C4-2B (cell line): ENCODE measurements at regions not wholly inside any gene's neighbourhood (a gene's known extent, or its start where the extent isn't known, plus 50 kb on each side); places are given as distances from the start of the nearest gene placed in this dataset.

Experiments used
- H3K27ac ChIP-seq: fragments of 450-650 bp; 2 replicates; pipeline ENCODE4 v1.5.1; 2017
- ZFX ChIP-seq: fragments of 450-650 bp; IDR thresholded peaks from 2 replicates; pipeline ENCODE4 v1.6.1; 2017
- TF ChIP-seq, protein P1 (sequence below): fragments of 450-650 bp; conservative IDR thresholded peaks from 2 replicates; pipeline ENCODE4 v1.5.1; 2017; ENCODE audit warnings: mild to moderate bottlenecking

DNA sequence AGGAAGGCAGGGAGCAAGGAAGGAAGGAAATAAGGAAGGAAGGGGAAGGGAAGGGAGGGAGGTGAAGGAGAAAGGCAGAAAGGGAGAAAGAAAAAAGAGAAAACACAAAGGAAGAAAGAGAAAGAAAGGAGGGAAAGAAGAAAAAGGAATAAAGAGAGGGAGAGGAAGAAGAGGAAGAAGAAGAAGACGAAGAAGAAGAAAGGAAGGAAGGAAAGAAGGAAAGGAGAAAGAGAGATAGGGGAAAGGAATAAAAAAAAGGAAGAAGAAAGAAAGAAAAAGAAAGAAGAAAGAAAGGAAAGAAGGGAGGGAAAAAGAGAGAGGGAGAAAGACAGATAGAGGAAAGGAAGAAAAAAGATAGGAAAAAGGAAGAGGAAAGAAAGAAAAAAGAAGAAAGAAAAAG lies 128.0 kb downstream of the MXRA5 start:
- no peak overlapping the region for H3K27ac ChIP-seq
- TF ChIP-seq, protein P1, sequence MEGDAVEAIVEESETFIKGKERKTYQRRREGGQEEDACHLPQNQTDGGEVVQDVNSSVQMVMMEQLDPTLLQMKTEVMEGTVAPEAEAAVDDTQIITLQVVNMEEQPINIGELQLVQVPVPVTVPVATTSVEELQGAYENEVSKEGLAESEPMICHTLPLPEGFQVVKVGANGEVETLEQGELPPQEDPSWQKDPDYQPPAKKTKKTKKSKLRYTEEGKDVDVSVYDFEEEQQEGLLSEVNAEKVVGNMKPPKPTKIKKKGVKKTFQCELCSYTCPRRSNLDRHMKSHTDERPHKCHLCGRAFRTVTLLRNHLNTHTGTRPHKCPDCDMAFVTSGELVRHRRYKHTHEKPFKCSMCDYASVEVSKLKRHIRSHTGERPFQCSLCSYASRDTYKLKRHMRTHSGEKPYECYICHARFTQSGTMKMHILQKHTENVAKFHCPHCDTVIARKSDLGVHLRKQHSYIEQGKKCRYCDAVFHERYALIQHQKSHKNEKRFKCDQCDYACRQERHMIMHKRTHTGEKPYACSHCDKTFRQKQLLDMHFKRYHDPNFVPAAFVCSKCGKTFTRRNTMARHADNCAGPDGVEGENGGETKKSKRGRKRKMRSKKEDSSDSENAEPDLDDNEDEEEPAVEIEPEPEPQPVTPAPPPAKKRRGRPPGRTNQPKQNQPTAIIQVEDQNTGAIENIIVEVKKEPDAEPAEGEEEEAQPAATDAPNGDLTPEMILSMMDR: no peak
- TF ChIP-seq ZFX: no peak

DNA sequence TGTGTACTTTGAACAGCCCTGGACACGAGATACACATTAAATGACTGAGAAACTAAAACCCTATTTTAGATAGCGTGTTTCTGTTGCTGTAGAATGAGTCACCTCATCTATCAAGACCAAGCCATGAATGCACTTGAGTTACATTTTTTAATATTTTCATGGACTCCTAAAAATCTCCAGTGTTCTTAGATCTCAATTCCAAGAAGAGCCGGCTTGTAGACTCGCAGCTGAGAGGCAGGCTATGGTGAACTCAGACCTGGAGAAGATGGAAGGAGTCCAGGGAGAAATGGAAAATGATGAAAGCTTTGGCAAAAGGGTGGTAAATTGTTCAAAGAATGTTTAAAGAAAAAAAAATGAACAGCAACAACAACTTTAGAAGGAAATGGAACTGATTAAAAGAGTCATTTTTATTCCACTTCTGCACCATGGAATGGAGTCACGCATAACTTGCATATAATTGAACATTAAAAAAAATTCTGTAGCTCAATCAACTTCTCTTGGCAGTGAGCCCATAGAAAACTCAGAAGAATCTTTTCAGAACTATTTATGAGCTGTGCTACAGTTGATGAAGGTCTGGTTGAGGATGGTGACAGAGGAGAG lies 129.8 kb downstream of the MXRA5 start:
- no peak for TF ChIP-seq ZFX
- TF ChIP-seq, protein P1: no peak

DNA sequence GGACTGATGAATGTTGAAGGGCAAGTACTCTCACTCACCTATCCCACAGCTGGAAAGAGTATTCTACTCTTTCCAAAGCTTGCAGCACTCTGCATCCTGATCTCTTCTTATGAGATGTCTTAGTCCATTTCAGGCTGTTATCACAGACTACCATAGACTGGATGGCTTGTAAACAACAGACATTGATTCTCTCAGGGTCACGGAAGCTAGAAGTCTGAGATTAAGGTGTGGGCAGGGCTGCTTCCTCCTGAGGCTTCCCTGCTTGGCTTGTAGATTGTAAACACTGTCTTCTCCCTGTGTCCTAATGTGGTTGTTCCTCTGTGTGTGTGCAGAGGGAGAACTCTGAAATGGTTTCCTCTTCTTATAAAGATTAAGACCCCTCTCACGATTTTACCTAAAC lies 131.2 kb downstream of the MXRA5 start:
- TF ChIP-seq, protein P1: no peak
- TF ChIP-seq ZFX: no peak
- no peak overlapping the region for H3K27ac ChIP-seq

More for the DNA sequence above, 129.8 kb downstream of the MXRA5 start:
- H3K27ac ChIP-seq: no peak overlapping the region

DNA sequence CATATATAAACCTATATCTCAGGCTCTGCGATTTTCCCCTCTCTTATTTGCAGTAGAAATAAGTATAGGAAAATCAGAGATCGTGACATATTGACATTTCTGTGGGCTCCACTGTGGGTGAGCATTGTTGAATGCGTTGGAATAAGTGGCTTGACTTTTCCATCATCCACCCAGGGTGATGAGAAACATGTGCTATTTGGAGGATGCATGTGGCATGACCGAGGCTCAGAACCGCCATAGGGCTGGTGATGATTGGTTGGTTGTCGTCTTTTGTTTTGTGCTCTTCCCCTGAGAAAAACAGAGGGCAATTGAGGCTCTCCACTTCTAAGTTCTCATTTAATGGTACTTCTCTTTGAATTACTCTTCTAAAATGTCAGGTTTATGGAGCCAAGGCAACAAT lies 140.1 kb downstream of the MXRA5 start:
- H3K27ac ChIP-seq: no peak overlapping the region
- no peak for TF ChIP-seq ZFX
- TF ChIP-seq, protein P1: no peak

DNA sequence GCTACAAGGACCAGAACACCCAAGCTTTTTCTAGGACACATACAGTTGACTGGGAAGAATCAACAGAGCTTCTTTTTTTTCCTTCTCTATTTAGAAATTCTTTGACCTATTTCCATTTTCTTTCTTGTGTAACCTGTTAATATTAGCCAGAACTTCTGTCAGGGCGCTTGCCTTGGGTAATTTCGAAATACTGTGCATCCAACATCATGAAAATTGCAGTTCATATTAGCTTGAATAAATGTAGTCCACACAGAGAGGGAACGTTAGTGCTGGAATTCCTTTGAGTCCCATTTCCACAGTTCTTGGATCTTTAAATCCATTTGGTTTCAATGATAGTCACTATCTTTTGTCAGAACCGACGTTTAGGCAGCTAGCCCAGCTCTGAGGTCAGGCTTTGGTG lies 141.8 kb downstream of the MXRA5 start:
- H3K27ac ChIP-seq: no peak overlapping the region
- TF ChIP-seq, protein P1: no peak
- TF ChIP-seq ZFX: no peak

DNA sequence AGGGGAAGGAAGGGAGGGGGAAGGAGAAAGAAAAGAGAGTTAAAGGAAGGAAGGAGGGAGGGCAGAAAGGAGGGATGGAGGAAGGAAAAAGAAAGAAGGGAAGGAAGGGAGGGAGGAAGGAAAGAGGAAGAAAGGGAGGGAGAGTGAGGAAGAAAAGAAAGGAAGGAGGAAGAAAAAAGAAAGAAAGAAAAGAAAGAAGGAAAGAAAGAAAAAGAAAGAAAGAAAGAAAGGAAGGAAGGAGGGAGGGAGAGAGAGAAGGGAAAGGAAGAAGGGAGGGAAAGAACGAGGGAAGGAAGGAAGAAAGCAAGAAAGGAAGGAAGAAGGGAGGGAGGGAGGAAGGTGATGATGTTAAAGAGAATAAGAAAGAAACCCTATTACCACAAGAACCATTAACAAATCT lies 150.6 kb downstream of the MXRA5 start:
- H3K27ac ChIP-seq: no peak overlapping the region
- TF ChIP-seq ZFX: no peak
- TF ChIP-seq, protein P1: no peak

DNA sequence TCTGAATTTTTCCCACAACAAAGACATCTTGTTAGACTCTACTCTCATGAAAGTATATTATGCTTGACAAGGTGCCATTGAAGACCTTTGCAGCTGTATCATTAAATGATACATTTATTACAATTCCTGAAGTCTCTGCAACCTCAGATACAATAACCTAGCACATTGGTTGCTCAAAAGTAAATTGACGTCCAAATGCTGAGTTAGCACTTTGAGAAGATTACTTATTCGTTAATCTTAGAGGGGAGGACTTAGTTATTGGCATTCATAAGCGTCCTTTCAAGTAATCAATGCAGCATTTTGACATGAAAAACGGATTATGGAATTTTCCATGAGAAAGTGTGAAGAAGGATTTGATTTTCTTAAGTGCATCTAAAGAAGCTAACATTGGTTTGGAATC lies 151.6 kb downstream of the ARSF start:
- no peak overlapping the region for H3K27ac ChIP-seq
- TF ChIP-seq ZFX: no peak
- TF ChIP-seq, protein P1: no peak
